ENCODE measurements at regions not wholly inside any gene's neighbourhood (a gene's known extent, or its start where the extent isn't known, plus 50 kb on each side); places are given as distances from the start of the nearest gene placed in this dataset.

DNA sequence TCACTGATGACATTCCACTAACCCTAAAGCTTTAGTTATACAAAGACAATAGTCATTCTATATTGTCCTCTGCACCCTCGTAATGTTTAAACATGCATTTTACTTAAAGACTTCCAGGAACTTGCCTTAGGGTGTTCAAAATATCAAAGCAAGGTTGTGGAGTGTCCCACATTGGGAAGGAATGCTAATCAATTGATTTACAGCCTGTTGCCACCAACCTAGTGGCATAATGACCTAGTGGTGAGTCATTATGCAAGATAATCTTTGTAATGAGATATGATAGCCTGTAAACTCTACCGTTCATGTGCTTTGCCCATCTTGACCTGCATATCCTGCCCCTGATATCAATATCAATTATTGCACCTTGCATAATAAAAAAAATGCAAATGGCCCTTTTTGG lies 542.9 kb downstream of the CDH9 start:
- TF ChIP-seq, protein P1, sequence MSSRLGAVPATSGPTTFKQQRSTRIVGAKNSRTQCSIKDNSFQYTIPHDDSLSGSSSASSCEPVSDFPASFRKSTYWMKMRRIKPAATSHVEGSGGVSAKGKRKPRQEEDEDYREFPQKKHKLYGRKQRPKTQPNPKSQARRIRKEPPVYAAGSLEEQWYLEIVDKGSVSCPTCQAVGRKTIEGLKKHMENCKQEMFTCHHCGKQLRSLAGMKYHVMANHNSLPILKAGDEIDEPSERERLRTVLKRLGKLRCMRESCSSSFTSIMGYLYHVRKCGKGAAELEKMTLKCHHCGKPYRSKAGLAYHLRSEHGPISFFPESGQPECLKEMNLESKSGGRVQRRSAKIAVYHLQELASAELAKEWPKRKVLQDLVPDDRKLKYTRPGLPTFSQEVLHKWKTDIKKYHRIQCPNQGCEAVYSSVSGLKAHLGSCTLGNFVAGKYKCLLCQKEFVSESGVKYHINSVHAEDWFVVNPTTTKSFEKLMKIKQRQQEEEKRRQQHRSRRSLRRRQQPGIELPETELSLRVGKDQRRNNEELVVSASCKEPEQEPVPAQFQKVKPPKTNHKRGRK (CRISPR knock-in tag; IDR thresholded peaks at IDR 0.05), result no peak
- no peak for TF ChIP-seq JUND (CRISPR knock-in tag; IDR thresholded peaks at IDR 0.05)
- TF ChIP-seq STAG1 (CRISPR knock-in tag; IDR thresholded peaks at IDR 0.05), result no peak
- TF ChIP-seq JDP2 (CRISPR knock-in tag; IDR thresholded peaks at IDR 0.05; ENCODE audit: borderline replicate concordance), result no peak
- TF ChIP-seq, protein P2, sequence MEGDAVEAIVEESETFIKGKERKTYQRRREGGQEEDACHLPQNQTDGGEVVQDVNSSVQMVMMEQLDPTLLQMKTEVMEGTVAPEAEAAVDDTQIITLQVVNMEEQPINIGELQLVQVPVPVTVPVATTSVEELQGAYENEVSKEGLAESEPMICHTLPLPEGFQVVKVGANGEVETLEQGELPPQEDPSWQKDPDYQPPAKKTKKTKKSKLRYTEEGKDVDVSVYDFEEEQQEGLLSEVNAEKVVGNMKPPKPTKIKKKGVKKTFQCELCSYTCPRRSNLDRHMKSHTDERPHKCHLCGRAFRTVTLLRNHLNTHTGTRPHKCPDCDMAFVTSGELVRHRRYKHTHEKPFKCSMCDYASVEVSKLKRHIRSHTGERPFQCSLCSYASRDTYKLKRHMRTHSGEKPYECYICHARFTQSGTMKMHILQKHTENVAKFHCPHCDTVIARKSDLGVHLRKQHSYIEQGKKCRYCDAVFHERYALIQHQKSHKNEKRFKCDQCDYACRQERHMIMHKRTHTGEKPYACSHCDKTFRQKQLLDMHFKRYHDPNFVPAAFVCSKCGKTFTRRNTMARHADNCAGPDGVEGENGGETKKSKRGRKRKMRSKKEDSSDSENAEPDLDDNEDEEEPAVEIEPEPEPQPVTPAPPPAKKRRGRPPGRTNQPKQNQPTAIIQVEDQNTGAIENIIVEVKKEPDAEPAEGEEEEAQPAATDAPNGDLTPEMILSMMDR (CRISPR knock-in tag; IDR thresholded peaks at IDR 0.05), result no peak
- TF ChIP-seq ZZZ3 (CRISPR knock-in tag; IDR thresholded peaks at IDR 0.05; ENCODE audit: borderline replicate concordance), result no peak
- TF ChIP-seq CHD2 (IDR thresholded peaks at IDR 0.05; ENCODE audit: low read depth, low read length), result no peak
- no peak for TF ChIP-seq ZNF205 (CRISPR knock-in tag; IDR thresholded peaks at IDR 0.05)
- TF ChIP-seq ZNF326 (CRISPR knock-in tag; IDR thresholded peaks at IDR 0.05; ENCODE audit: borderline replicate concordance), result no peak
- no peak for TF ChIP-seq JUNB (CRISPR knock-in tag; IDR thresholded peaks at IDR 0.05; ENCODE audit: borderline replicate concordance)
- no peak for TF ChIP-seq IKZF4 (CRISPR knock-in tag; IDR thresholded peaks at IDR 0.05; ENCODE audit: borderline replicate concordance, low read depth, not compliant biosample characterization)
- no peak for TF ChIP-seq CBX5 (CRISPR knock-in tag; IDR thresholded peaks at IDR 0.05; ENCODE audit: borderline replicate concordance)
- no peak for TF ChIP-seq ETV5 (CRISPR knock-in tag; IDR thresholded peaks at IDR 0.05; ENCODE audit: borderline replicate concordance)
- no peak for TF ChIP-seq ZFP36L1 (CRISPR knock-in tag; IDR thresholded peaks at IDR 0.05)
